HCT116 (cell line): ENCODE measurements at regions not wholly inside any gene's neighbourhood (a gene's known extent, or its start where the extent isn't known, plus 50 kb on each side); places are given as distances from the start of the nearest gene placed in this dataset.
"Not testable (repeated sequence)": the region's sequence is repeated elsewhere in the genome, so short reads cannot be mapped to it uniquely, and the experiment has no call there.

Source experiments
- ATAC-seq: fragments of 200-7000 bp; cut with Tn5 transposase; 2 replicates; pipeline ENCODE4 v1.9.1; 2020; ENCODE audit warnings: mild to moderate bottlenecking, moderate library complexity
- BruUV-seq: library from RNA; stranded (reverse); fragments of 400-500 nt; replicated peaks from 2 replicates; lab custom pipeline; 2021; lab: Mats Ljungman, UMichigan
- CTCF ChIA-PET: fragments of 300-600 bp; sonication (Branson Sonifier 250); formaldehyde crosslinking; loops from one replicate; lab custom pipeline; 2021; ENCODE audit warnings: antibody characterized with exemption; lab: Charles Lee
- POLR2A ChIA-PET: fragments of 300-600, 350-600 bp; sonication (Branson Sonifier 250); formaldehyde crosslinking; loops from one replicate; lab custom pipeline; 2021; ENCODE audit warnings: antibody characterized with exemption; lab: Charles Lee
- RAD21 ChIA-PET, 2 experiments: fragments of 300-600 bp; sonication (Branson Sonifier 250); formaldehyde crosslinking; loops; one replicate each; lab custom pipeline; 2023; ENCODE audit warnings: low total read pairs in 2 of 2; ENCODE audit not compliant: uncharacterized antibody in 2 of 2, unreplicated experiment in 2 of 2, low non-redundant PET in 1 of 2; lab: Charles Lee
- DNase-seq: peaks from one replicate; pipeline ENCODE4 v3.0.0-alpha.2; 2010; ENCODE audit warnings: low read depth, low spot score
- H2AFZ ChIP-seq: fragments of 200-600 bp; shearing (Covaris generic), sonication (generic); 2 replicates; pipeline ENCODE4 v1.6.1; 2017; ENCODE audit warnings: low read depth, mixed run types, mixed read lengths, antibody characterized with exemption, low read length; ENCODE audit not compliant: poor library complexity, severe bottlenecking
- H3K27ac ChIP-seq: 2 replicates; pipeline ENCODE4 v1.5.1; 2012; ENCODE audit warnings: low read depth, low read length
- H3K27me3 ChIP-seq: fragments of 200-600 bp; sonication (generic); 2 replicates; pipeline ENCODE4 v1.6.1; 2016; ENCODE audit warnings: mixed run types, low read length, mixed read lengths; ENCODE audit not compliant: insufficient read depth
- H3K36me3 ChIP-seq, 2 experiments: fragments of 200-500 bp in 1 of 2; fragments of 200-600 bp in 1 of 2; sonication (Bioruptor generic) in 1 of 2; sonication (generic) in 1 of 2; 2 replicates each; pipeline versions ENCODE4 v1.5.1 to v1.6.1; 2014 to 2016; ENCODE audit warnings: low read length in 2 of 2, inconsistent platforms in 1 of 2, mixed read lengths in 1 of 2, mixed run types in 1 of 2; ENCODE audit not compliant: insufficient read depth in 2 of 2, control insufficient read depth in 1 of 2
- H3K4me1 ChIP-seq, 2 experiments: fragments of 200-600 bp in 1 of 2; sonication (generic) in 1 of 2; 2 replicates each; pipeline versions ENCODE4 v1.5.1 to v1.6.1; 2012 to 2017; ENCODE audit warnings: low read length in 2 of 2, inconsistent platforms in 1 of 2, mild to moderate bottlenecking in 1 of 2, mixed read lengths in 1 of 2, mixed run types in 1 of 2, moderate library complexity in 1 of 2; ENCODE audit not compliant: insufficient read depth in 2 of 2, control insufficient read depth in 1 of 2
- H3K4me2 ChIP-seq: fragments of 200-600 bp; sonication (generic); 2 replicates; pipeline ENCODE4 v1.6.1; 2017; ENCODE audit warnings: mixed run types, low read length, mixed read lengths
- H3K4me3 ChIP-seq, 2 experiments: fragments of 200-600 bp in 1 of 2; sonication (generic) in 1 of 2; replicated peaks in 1 of 2; 2 replicates each; pipeline ENCODE4 v1.5.1; 2011 to 2016; ENCODE audit warnings: low read length in 2 of 2, control low read depth in 1 of 2, low read depth in 1 of 2, mild to moderate bottlenecking in 1 of 2, mixed read lengths in 1 of 2, mixed run types in 1 of 2
- H3K79me2 ChIP-seq: fragments of 200-600 bp; sonication (generic); 2 replicates; pipeline ENCODE4 v1.6.1; 2017; ENCODE audit warnings: mild to moderate bottlenecking, mixed run types, low read length, moderate library complexity, mixed read lengths; ENCODE audit not compliant: insufficient read depth
- H3K9ac ChIP-seq: fragments of 200-600 bp; sonication (generic); 2 replicates; pipeline ENCODE4 v1.6.1; 2016; ENCODE audit warnings: low read length, mixed read lengths
- H3K9me2 ChIP-seq: fragments of 200-600 bp; sonication (generic), shearing (Covaris generic); 2 replicates; pipeline ENCODE4 v1.6.1; 2017; ENCODE audit warnings: mixed run types, mild to moderate bottlenecking, moderate library complexity; ENCODE audit not compliant: insufficient read depth
- H3K9me3 ChIP-seq, 2 experiments: fragments of 200-500 bp in 1 of 2; fragments of 200-600 bp in 1 of 2; sonication (Bioruptor generic) in 1 of 2; sonication (generic) in 1 of 2; 2 replicates each; pipeline ENCODE4 v1.6.1; 2014 to 2017; ENCODE audit warnings: low read length in 2 of 2, mixed read lengths in 2 of 2, inconsistent platforms in 1 of 2, low read depth in 1 of 2, mild to moderate bottlenecking in 1 of 2, mixed run types in 1 of 2, moderate library complexity in 1 of 2; ENCODE audit not compliant: control insufficient read depth in 1 of 2, insufficient read depth in 1 of 2
- H4K20me1 ChIP-seq: fragments of 200-600 bp; sonication (generic), shearing (Covaris generic); 2 replicates; pipeline ENCODE4 v1.6.1; 2017; ENCODE audit warnings: mixed run types, mild to moderate bottlenecking, moderate library complexity; ENCODE audit not compliant: insufficient read depth
- intact Hi-C: fragments of 100-400 bp; cut with micrococcal nuclease; formaldehyde crosslinking; loops from 2 replicates; pipeline ENCODE4 v1.10.0; 2022

GRCh38 chr21:10343146-10343935 lies 178.0 kb upstream of the TPTE start:
- not testable (repeated sequence) for ATAC-seq
- peaks cover 36 to 38% of the 10 kb centered on the region in 2 experiments; a peak in 3 of 4 replicates for H3K9me3 ChIP-seq

GRCh38 chr21:10344266-10344665 lies 177.1 kb upstream of the TPTE start:
- intact Hi-C loops, H4K20me1 ChIP-seq, BruUV-seq, RAD21 ChIA-PET, H3K79me2 ChIP-seq, POLR2A ChIA-PET, H3K9me2 ChIP-seq, H3K36me3 ChIP-seq, H3K9ac ChIP-seq, H3K4me1 ChIP-seq, H3K27ac ChIP-seq, H3K4me2 ChIP-seq, ATAC-seq, DNase-seq, CTCF ChIA-PET, H2AFZ ChIP-seq, H3K4me3 ChIP-seq, H3K27me3 ChIP-seq: not testable (repeated sequence)
- H3K9me3 ChIP-seq, result peaks cover 29 to 31% of the 10 kb centered on the region in 2 experiments; a peak in 2 of 4 replicates

More at GRCh38 chr21:10343146-10343935, 178.0 kb upstream of the TPTE start:
- H3K27ac ChIP-seq, H3K9me2 ChIP-seq, H3K9ac ChIP-seq, BruUV-seq, POLR2A ChIA-PET, RAD21 ChIA-PET, H3K27me3 ChIP-seq, H3K79me2 ChIP-seq, intact Hi-C loops, H3K4me3 ChIP-seq, CTCF ChIA-PET, H2AFZ ChIP-seq, H4K20me1 ChIP-seq, H3K36me3 ChIP-seq, H3K4me2 ChIP-seq, DNase-seq, H3K4me1 ChIP-seq: not testable (repeated sequence)

GRCh38 chr21:10345178-10345612 lies 176.2 kb upstream of the TPTE start:
- H3K9me2 ChIP-seq, BruUV-seq, H3K27ac ChIP-seq, H3K4me2 ChIP-seq, DNase-seq, H3K36me3 ChIP-seq, CTCF ChIA-PET, intact Hi-C loops, ATAC-seq, H2AFZ ChIP-seq, H3K79me2 ChIP-seq, POLR2A ChIA-PET, H3K4me1 ChIP-seq, H3K4me3 ChIP-seq, RAD21 ChIA-PET, H4K20me1 ChIP-seq, H3K9ac ChIP-seq, H3K27me3 ChIP-seq: not testable (repeated sequence)
- H3K9me3 ChIP-seq, result peaks cover 29 to 31% of the 10 kb centered on the region in 2 experiments; a peak in 2 of 4 replicates

- H3K36me3 ChIP-seq, H2AFZ ChIP-seq, H3K27ac ChIP-seq, BruUV-seq, intact Hi-C loops, ATAC-seq, H3K4me1 ChIP-seq, H3K79me2 ChIP-seq, CTCF ChIA-PET, H4K20me1 ChIP-seq, RAD21 ChIA-PET, H3K9me2 ChIP-seq, H3K4me3 ChIP-seq, H3K4me2 ChIP-seq, DNase-seq, H3K27me3 ChIP-seq, POLR2A ChIA-PET, H3K9ac ChIP-seq: not testable (repeated sequence)
- peaks cover 29 to 31% of the 10 kb centered on the region in 2 experiments; a peak in 2 of 4 replicates for H3K9me3 ChIP-seq
Measured at GRCh38 chr21:10346249-10346648, 175.1 kb upstream of the TPTE start.
